IMR-90 (cell line): ENCODE measurements at regions not wholly inside any gene's neighbourhood (a gene's known extent, or its start where the extent isn't known, plus 50 kb on each side); places are given as distances from the start of the nearest gene placed in this dataset.

Source experiments
- ATAC-seq: fragments of 200-7000 bp; cut with Tn5 transposase; 2 replicates; pipeline ENCODE4 v1.9.1; 2020; ENCODE audit warnings: low read depth, mild to moderate bottlenecking, moderate library complexity
- BruUV-seq: library from RNA; stranded (reverse); fragments of 400-500 nt; replicated peaks from 2 replicates; lab custom pipeline; 2021; lab: Mats Ljungman, UMichigan
- CTCF ChIA-PET: fragments of 300-600 bp; formaldehyde crosslinking; extraction: SDS; loops from one replicate; lab custom pipeline; 2021; ENCODE audit warnings: antibody characterized with exemption; lab: Yijun Ruan, JAX
- POLR2A ChIA-PET: fragments of 300-600 bp; sonication (Branson Sonifier 250); formaldehyde crosslinking; loops from one replicate; lab custom pipeline; 2022; ENCODE audit warnings: antibody characterized with exemption; ENCODE audit not compliant: unreplicated experiment; lab: Charles Lee
- DNase-seq: peaks from one replicate; pipeline ENCODE4 v3.0.0; 2013
- H2AFZ ChIP-seq: replicated peaks from 2 replicates; pipeline ENCODE3; 2013; ENCODE audit warnings: low read length, mild to moderate bottlenecking; ENCODE audit not compliant: poor library complexity
- H2AK5ac ChIP-seq: 2 replicates; pipeline ENCODE4 v1.6.1; 2013; ENCODE audit warnings: low read depth, low read length, inconsistent platforms
- H2AK9ac ChIP-seq: replicated peaks from 2 replicates; pipeline ENCODE3; 2013; ENCODE audit warnings: mild to moderate bottlenecking, low read depth, low read length, moderate library complexity; ENCODE audit not compliant: poor library complexity
- H2BK120ac ChIP-seq: 2 replicates; pipeline ENCODE4 v1.6.1; 2013; ENCODE audit warnings: low read depth, low read length, inconsistent platforms
- H2BK15ac ChIP-seq: 3 replicates; pipeline ENCODE4 v1.6.1; 2013; ENCODE audit warnings: low read depth, low read length, inconsistent platforms
- H2BK20ac ChIP-seq: 2 replicates; pipeline ENCODE4 v1.6.1; 2013; ENCODE audit warnings: low read depth, mild to moderate bottlenecking, inconsistent platforms, low read length, moderate library complexity
- H2BK5ac ChIP-seq: 2 replicates; pipeline ENCODE4 v1.6.1; 2013; ENCODE audit warnings: mild to moderate bottlenecking, low read depth, low read length, inconsistent platforms; ENCODE audit not compliant: poor library complexity, severe bottlenecking
- H3K14ac ChIP-seq: replicated peaks from 2 replicates; pipeline ENCODE4 v1.6.1; 2013; ENCODE audit warnings: low read depth, low read length, inconsistent platforms
- H3K18ac ChIP-seq: 2 replicates; pipeline ENCODE4 v1.6.1; 2013; ENCODE audit warnings: low read depth, low read length, control low read depth
- H3K23ac ChIP-seq: 2 replicates; pipeline ENCODE4 v1.6.1; 2013; ENCODE audit warnings: low read depth, low read length, inconsistent platforms
- H3K27ac ChIP-seq: 2 replicates; pipeline ENCODE4 v1.5.1; 2013; ENCODE audit warnings: mild to moderate bottlenecking, control low read depth, low read length; ENCODE audit not compliant: insufficient read depth
- H3K27me3 ChIP-seq: 2 replicates; pipeline ENCODE4 v1.6.1; 2013; ENCODE audit warnings: low read length; ENCODE audit not compliant: control insufficient read depth, insufficient read depth
- H3K36me3 ChIP-seq: 2 replicates; pipeline ENCODE4 v1.6.1; 2013; ENCODE audit warnings: low read length, mixed read lengths; ENCODE audit not compliant: control insufficient read depth, insufficient read depth
- H3K4ac ChIP-seq: 2 replicates; pipeline ENCODE4 v1.6.1; 2013; ENCODE audit warnings: low read depth, low read length, inconsistent platforms
- H3K4me1 ChIP-seq: 2 replicates; pipeline ENCODE4 v1.6.1; 2013; ENCODE audit warnings: low read length, mixed read lengths; ENCODE audit not compliant: control insufficient read depth, insufficient read depth
- H3K4me2 ChIP-seq: 2 replicates; pipeline ENCODE4 v1.6.1; 2013; ENCODE audit warnings: low read depth, mild to moderate bottlenecking, control low read depth, low read length, moderate library complexity
- H3K4me3 ChIP-seq: 2 replicates; pipeline ENCODE4 v1.5.1; 2013; ENCODE audit warnings: low read depth, mild to moderate bottlenecking, control low read depth, low read length, moderate library complexity; ENCODE audit not compliant: insufficient read depth
- H3K56ac ChIP-seq: 2 replicates; pipeline ENCODE4 v1.6.1; 2013; ENCODE audit warnings: low read length, inconsistent platforms; ENCODE audit not compliant: insufficient read depth; ENCODE audit errors: extremely low read depth
- H3K79me1 ChIP-seq, 2 experiments: 2 replicates each; pipeline ENCODE4 v1.6.1; 2013; ENCODE audit warnings: low read length in 2 of 2, inconsistent platforms in 1 of 2, low read depth in 1 of 2
- H3K9ac ChIP-seq: 2 replicates; pipeline ENCODE4 v1.6.1; 2013; ENCODE audit warnings: low read depth, low read length, control low read depth
- H3K9me1 ChIP-seq: 2 replicates; pipeline ENCODE4 v1.6.1; 2013; ENCODE audit warnings: low read length, inconsistent platforms; ENCODE audit not compliant: insufficient read depth
- H3K9me3 ChIP-seq: 2 replicates; pipeline ENCODE4 v1.6.1; 2013; ENCODE audit warnings: low read length; ENCODE audit not compliant: control insufficient read depth, insufficient read depth
- H4K20me1 ChIP-seq: 2 replicates; pipeline ENCODE4 v1.6.1; 2013; ENCODE audit warnings: low read length, inconsistent platforms; ENCODE audit not compliant: insufficient read depth
- H4K5ac ChIP-seq: 2 replicates; pipeline ENCODE4 v1.6.1; 2013; ENCODE audit warnings: mild to moderate bottlenecking, low read depth, low read length, control low read depth
- H4K8ac ChIP-seq, 2 experiments: 2 replicates each; pipeline ENCODE4 v1.6.1; 2013; ENCODE audit warnings: low read depth in 2 of 2, low read length in 2 of 2, control low read depth in 1 of 2, inconsistent platforms in 1 of 2
- H4K91ac ChIP-seq: 2 replicates; pipeline ENCODE4 v1.6.1; 2013; ENCODE audit warnings: low read depth, low read length, inconsistent platforms; ENCODE audit not compliant: insufficient read depth
- BHLHE40 ChIP-seq: fragments of 150-350 bp; IDR thresholded peaks from 2 replicates; pipeline ENCODE4 v1.6.1; 2016; ENCODE audit warnings: mild to moderate bottlenecking, low read depth, low read length
- CEBPB ChIP-seq: IDR thresholded peaks from 2 replicates; pipeline ENCODE4 v1.6.1; 2012; ENCODE audit warnings: low read depth, low read length, improper control_type of control experiment
- CHD1 ChIP-seq: IDR thresholded peaks from 2 replicates; pipeline ENCODE4 v1.6.1; 2012; ENCODE audit warnings: low read depth, low read length, improper control_type of control experiment
- FOS ChIP-seq: fragments of 150-350 bp; IDR thresholded peaks from 2 replicates; pipeline ENCODE4 v1.6.1; 2016; ENCODE audit warnings: low read depth, low read length
- MAFK ChIP-seq: IDR thresholded peaks from 2 replicates; pipeline ENCODE4 v1.6.1; 2012; ENCODE audit warnings: low read depth, low read length, improper control_type of control experiment
- MAZ ChIP-seq: IDR thresholded peaks from 2 replicates; pipeline ENCODE4 v1.6.1; 2012; ENCODE audit warnings: low read depth, mild to moderate bottlenecking, low read length, improper control_type of control experiment, moderate library complexity, borderline replicate concordance
- MXI1 ChIP-seq: IDR thresholded peaks from 2 replicates; pipeline ENCODE4 v1.6.1; 2012; ENCODE audit warnings: low read depth, mild to moderate bottlenecking, low read length, moderate library complexity, borderline replicate concordance
- POLR2A ChIP-seq: IDR thresholded peaks from 2 replicates; pipeline ENCODE4 v1.6.1; 2012; ENCODE audit warnings: mild to moderate bottlenecking, low read depth, low read length
- RAD21 ChIP-seq: IDR thresholded peaks from 2 replicates; pipeline ENCODE4 v1.6.1; 2012; ENCODE audit warnings: low read length, improper control_type of control experiment
- RCOR1 ChIP-seq: IDR thresholded peaks from 2 replicates; pipeline ENCODE4 v1.6.1; 2012; ENCODE audit warnings: mild to moderate bottlenecking, low read length, improper control_type of control experiment; ENCODE audit not compliant: insufficient replicate concordance
- RFX5 ChIP-seq: IDR thresholded peaks from 2 replicates; pipeline ENCODE4 v1.8.0; 2012; ENCODE audit warnings: low read depth, mild to moderate bottlenecking, low read length, moderate library complexity
- USF2 ChIP-seq: fragments of 150-350 bp; IDR thresholded peaks from 2 replicates; pipeline ENCODE4 v1.6.1; 2017; ENCODE audit warnings: mild to moderate bottlenecking, antibody characterized with exemption, low read length, low read depth
- WGBS, 2 experiments: methylation state at CpG; one replicate each; pipeline versions ENCODE4 v1.1.5 to v1.1.7; 2013; ENCODE audit warnings: missing lambda C conversion rate in 2 of 2; ENCODE audit not compliant: insufficient read length in 1 of 2; ENCODE audit errors: extremely low coverage in 2 of 2; 5-methylcytosine and 5-hydroxymethylcytosine counted together
- dilution Hi-C: fragments of 300-500 bp; cut with HindIII; formaldehyde crosslinking; loops from one replicate; pipeline ENCODE4 v1.14.3; 2018; ENCODE audit warnings: low sequenced_read_pairs; ENCODE audit not compliant: unreplicated experiment
- in situ Hi-C: fragments of 300-500 bp; cut with MboI; formaldehyde crosslinking; loops from 3 replicates; pipeline ENCODE4 v1.14.3; 2019; ENCODE audit warnings: low sequenced_read_pairs, inconsistent platforms, mixed read lengths
- intact Hi-C: fragments of 100-400 bp; cut with micrococcal nuclease; formaldehyde crosslinking; loops from 2 replicates; pipeline ENCODE4 v1.10.0; 2022
- TF ChIP-seq, protein P1 (sequence below): conservative IDR thresholded peaks from 2 replicates; pipeline ENCODE4 v1.5.1; 2012; ENCODE audit warnings: mild to moderate bottlenecking, low read depth, low read length, improper control_type of control experiment
- TF ChIP-seq, protein P2 (sequence below): fragments of 150-350 bp; IDR thresholded peaks from 2 replicates; pipeline ENCODE4 v1.6.1; 2016; ENCODE audit warnings: low read depth, mild to moderate bottlenecking, low read length, moderate library complexity, borderline replicate concordance

GRCh38 chr20:39778847-39779604, 816.9 kb downstream of the DHX35 start:
- CTCF ChIA-PET = no interaction called here
- TF ChIP-seq CEBPB (no peak), POLR2A (no peak), MXI1 (no peak), BHLHE40 (no peak), MAFK (no peak), RCOR1 (no peak), CHD1 (no peak), MAZ (no peak), RAD21 (no peak), RFX5 (no peak), USF2 (no peak), FOS (no peak)
- TF ChIP-seq, protein P1, sequence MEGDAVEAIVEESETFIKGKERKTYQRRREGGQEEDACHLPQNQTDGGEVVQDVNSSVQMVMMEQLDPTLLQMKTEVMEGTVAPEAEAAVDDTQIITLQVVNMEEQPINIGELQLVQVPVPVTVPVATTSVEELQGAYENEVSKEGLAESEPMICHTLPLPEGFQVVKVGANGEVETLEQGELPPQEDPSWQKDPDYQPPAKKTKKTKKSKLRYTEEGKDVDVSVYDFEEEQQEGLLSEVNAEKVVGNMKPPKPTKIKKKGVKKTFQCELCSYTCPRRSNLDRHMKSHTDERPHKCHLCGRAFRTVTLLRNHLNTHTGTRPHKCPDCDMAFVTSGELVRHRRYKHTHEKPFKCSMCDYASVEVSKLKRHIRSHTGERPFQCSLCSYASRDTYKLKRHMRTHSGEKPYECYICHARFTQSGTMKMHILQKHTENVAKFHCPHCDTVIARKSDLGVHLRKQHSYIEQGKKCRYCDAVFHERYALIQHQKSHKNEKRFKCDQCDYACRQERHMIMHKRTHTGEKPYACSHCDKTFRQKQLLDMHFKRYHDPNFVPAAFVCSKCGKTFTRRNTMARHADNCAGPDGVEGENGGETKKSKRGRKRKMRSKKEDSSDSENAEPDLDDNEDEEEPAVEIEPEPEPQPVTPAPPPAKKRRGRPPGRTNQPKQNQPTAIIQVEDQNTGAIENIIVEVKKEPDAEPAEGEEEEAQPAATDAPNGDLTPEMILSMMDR = no peak
- TF ChIP-seq, protein P2, sequence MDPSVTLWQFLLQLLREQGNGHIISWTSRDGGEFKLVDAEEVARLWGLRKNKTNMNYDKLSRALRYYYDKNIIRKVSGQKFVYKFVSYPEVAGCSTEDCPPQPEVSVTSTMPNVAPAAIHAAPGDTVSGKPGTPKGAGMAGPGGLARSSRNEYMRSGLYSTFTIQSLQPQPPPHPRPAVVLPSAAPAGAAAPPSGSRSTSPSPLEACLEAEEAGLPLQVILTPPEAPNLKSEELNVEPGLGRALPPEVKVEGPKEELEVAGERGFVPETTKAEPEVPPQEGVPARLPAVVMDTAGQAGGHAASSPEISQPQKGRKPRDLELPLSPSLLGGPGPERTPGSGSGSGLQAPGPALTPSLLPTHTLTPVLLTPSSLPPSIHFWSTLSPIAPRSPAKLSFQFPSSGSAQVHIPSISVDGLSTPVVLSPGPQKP = no peak
- H4K20me1 ChIP-seq = no peaks in the 10 kb centered on the region
- no peaks in the 10 kb centered on the region for H3K79me1 ChIP-seq
- no peak overlapping the region for H3K4me3 ChIP-seq
- no peak overlapping the region for H3K9ac ChIP-seq
- no peaks in the 10 kb centered on the region for H3K36me3 ChIP-seq
- H3K9me1 ChIP-seq = no peaks in the 10 kb centered on the region
- POLR2A ChIA-PET = no interaction called here
- dilution Hi-C loops (no loop called here), in situ Hi-C loops (no loop called here), intact Hi-C loops (no loop called here)
- no peak overlapping the region for H3K4ac ChIP-seq
- H3K18ac ChIP-seq = no peak overlapping the region
- no peaks in the 10 kb centered on the region for H3K27me3 ChIP-seq
- H3K14ac ChIP-seq = no peak overlapping the region
- H3K27ac ChIP-seq = no peak overlapping the region
- no peak overlapping the region for H2BK5ac ChIP-seq
- no CpG with 5 or more reads among the region's 5 CpGs for WGBS, 2 experiments
- no peak overlapping the region for H4K8ac ChIP-seq
- H2BK15ac ChIP-seq = no peak overlapping the region
- H3K23ac ChIP-seq = no peak overlapping the region
- no peak overlapping the region for H2AK9ac ChIP-seq
- H4K91ac ChIP-seq = no peak overlapping the region
- H3K4me1 ChIP-seq = no peaks in the 10 kb centered on the region
- H2AK5ac ChIP-seq = no peak overlapping the region
- H4K5ac ChIP-seq = no peak overlapping the region
- DNase-seq (no peak), ATAC-seq (no peak)
- no peak overlapping the region for H3K56ac ChIP-seq
- no peak overlapping the region for H2BK120ac ChIP-seq
- no peak overlapping the region for H2AFZ ChIP-seq
- H2BK20ac ChIP-seq = no peak overlapping the region
- no peaks in the 10 kb centered on the region for H3K9me3 ChIP-seq
- H3K4me2 ChIP-seq = no peak overlapping the region
- BruUV-seq = no TSS peak
